ENCODE measurements at regions not wholly inside any gene's neighbourhood (a gene's known extent, or its start where the extent isn't known, plus 50 kb on each side); places are given as distances from the start of the nearest gene placed in this dataset.

DNA sequence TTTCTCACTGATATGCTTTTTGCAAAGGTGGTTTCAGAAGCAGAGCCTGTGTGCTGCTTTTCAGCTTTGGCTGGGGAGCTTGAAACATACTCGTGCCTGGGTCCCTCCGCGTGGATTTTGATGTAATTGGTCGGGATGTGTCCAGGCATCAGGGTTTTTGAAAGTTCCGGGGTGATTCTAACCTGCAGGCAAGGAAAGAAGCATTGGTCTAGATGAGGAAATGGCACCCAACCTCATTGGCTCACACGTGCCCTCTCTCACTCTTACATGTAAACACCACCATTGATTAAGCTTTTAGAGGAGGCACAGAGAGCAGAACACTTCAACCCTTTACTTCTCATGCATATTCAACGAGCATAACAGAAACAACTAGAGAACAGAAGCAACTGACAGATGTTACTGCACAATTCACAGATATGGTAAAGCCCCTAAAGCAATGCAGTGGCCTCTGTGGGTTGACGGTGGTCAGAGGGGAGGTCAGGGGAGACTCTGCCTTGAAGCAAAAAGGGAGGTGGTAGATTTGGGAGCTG lies 112.1 kb downstream of the TLR5 start:
- intact Hi-C loops (cut with micrococcal nuclease): no loop called here
- RAD21 ChIA-PET (ENCODE audit: low non-redundant PET in 1 of 2, low total read pairs in 2 of 2, uncharacterized antibody in 2 of 2, unreplicated experiment in 2 of 2): no interaction called here
- H3K9ac ChIP-seq (ENCODE audit: low read length): no peak overlapping the region
- peaks cover 0 to 4% of the 10 kb centered on the region in 2 experiments; a peak in 2 of 4 replicates for H3K4me1 ChIP-seq (ENCODE audit: control insufficient read depth in 1 of 2, insufficient read depth in 2 of 2, low read length in 2 of 2)
- POLR2A ChIA-PET: no interaction called here
- CTCF ChIA-PET: no interaction called here
- no peaks in the 10 kb centered on the region for H3K36me3 ChIP-seq (ENCODE audit: control insufficient read depth in 1 of 2, insufficient read depth in 2 of 2, low read length in 2 of 2)
- no peak overlapping the region for H3K27ac ChIP-seq (ENCODE audit: low read depth, low read length)
- H2AFZ ChIP-seq (ENCODE audit: low read depth, low read length, poor library complexity, severe bottlenecking): no peak overlapping the region
- ATAC-seq: no peak
- H3K9me3 ChIP-seq (ENCODE audit: control insufficient read depth in 1 of 2, insufficient read depth in 1 of 2, low read depth in 1 of 2, low read length in 2 of 2): no peaks in the 10 kb centered on the region
- H3K79me2 ChIP-seq (ENCODE audit: insufficient read depth, low read length): no peaks in the 10 kb centered on the region
- no peaks in the 10 kb centered on the region for H3K9me2 ChIP-seq (ENCODE audit: insufficient read depth)
- no peak overlapping the region for H3K4me3 ChIP-seq (replicated peaks in 1 of 2; ENCODE audit: low read depth in 1 of 2, low read length in 2 of 2)
- H4K20me1 ChIP-seq (ENCODE audit: insufficient read depth): no peaks in the 10 kb centered on the region
- no peak overlapping the region for H3K4me2 ChIP-seq (ENCODE audit: low read length)
- H3K27me3 ChIP-seq (ENCODE audit: insufficient read depth, low read length): no peaks in the 10 kb centered on the region
- BruUV-seq (replicated peaks): no TSS peak
- DNase-seq (ENCODE audit: low read depth, low spot score): no peak
- TF ChIP-seq POLR2AphosphoS5 (IDR thresholded peaks at IDR 0.05; ENCODE audit: low read depth, low read length) (no peak), YY1 (IDR thresholded peaks at IDR 0.05; ENCODE audit: extremely low read depth, insufficient replicate concordance, low read depth, low read length) (no peak), ATF3 (IDR thresholded peaks at IDR 0.05) (no peak), RAD21 (IDR thresholded peaks at IDR 0.05; ENCODE audit: low read depth) (no peak), EZH2 (IDR thresholded peaks at IDR 0.05) (no peak), CEBPB (IDR thresholded peaks at IDR 0.05; ENCODE audit: low read depth) (no peak), ZNF274 (IDR thresholded peaks at IDR 0.05; ENCODE audit: low read depth, low read length) (no peak), ZFX (IDR thresholded peaks at IDR 0.05) (no peak), JUND (IDR thresholded peaks at IDR 0.05) (no peak), EZH2phosphoT487 (IDR thresholded peaks at IDR 0.05; ENCODE audit: borderline replicate concordance) (no peak), SRF (IDR thresholded peaks at IDR 0.05; ENCODE audit: low read depth) (no peak), CTCF (IDR thresholded peaks at IDR 0.05 in 2 of 3, conservative IDR thresholded peaks at IDR 0.05 in 1 of 3; ENCODE audit: borderline replicate concordance in 1 of 3, insufficient read depth in 1 of 3, low read depth in 2 of 3, low read length in 2 of 3) (no peak), REST (IDR thresholded peaks at IDR 0.05; ENCODE audit: low read depth) (no peak), ELF1 (IDR thresholded peaks at IDR 0.05; ENCODE audit: borderline replicate concordance, low read depth) (no peak)
- TF ChIP-seq, protein P1, sequence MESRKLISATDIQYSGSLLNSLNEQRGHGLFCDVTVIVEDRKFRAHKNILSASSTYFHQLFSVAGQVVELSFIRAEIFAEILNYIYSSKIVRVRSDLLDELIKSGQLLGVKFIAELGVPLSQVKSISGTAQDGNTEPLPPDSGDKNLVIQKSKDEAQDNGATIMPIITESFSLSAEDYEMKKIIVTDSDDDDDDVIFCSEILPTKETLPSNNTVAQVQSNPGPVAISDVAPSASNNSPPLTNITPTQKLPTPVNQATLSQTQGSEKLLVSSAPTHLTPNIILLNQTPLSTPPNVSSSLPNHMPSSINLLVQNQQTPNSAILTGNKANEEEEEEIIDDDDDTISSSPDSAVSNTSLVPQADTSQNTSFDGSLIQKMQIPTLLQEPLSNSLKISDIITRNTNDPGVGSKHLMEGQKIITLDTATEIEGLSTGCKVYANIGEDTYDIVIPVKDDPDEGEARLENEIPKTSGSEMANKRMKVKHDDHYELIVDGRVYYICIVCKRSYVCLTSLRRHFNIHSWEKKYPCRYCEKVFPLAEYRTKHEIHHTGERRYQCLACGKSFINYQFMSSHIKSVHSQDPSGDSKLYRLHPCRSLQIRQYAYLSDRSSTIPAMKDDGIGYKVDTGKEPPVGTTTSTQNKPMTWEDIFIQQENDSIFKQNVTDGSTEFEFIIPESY (IDR thresholded peaks at IDR 0.05; ENCODE audit: extremely low read depth, insufficient replicate concordance, low read length): no peak
